Testis (tissue), 2 donors: ENCODE measurements at regions not wholly inside any gene's neighbourhood (a gene's known extent, or its start where the extent isn't known, plus 50 kb on each side); places are given as distances from the start of the nearest gene placed in this dataset.

Source experiments
- POLR2A ChIP-seq: fragments of 450-650 bp; IDR thresholded peaks from one replicate; pipeline ENCODE4 v1.6.1; 2017; ENCODE audit warnings: antibody characterized with exemption, mild to moderate bottlenecking, moderate library complexity
- TF ChIP-seq, protein P1 (sequence below), 3 experiments: fragments of 450-650 bp in 2 of 3; fragments of 200-600 bp in 1 of 3; sonication (generic) in 1 of 3; IDR thresholded peaks; one replicate each; pipeline ENCODE4 v1.5.1; 2016 to 2019; ENCODE audit warnings: antibody characterized with exemption in 3 of 3, mild to moderate bottlenecking in 2 of 3, moderate library complexity in 1 of 3

- TF ChIP-seq, protein P1, sequence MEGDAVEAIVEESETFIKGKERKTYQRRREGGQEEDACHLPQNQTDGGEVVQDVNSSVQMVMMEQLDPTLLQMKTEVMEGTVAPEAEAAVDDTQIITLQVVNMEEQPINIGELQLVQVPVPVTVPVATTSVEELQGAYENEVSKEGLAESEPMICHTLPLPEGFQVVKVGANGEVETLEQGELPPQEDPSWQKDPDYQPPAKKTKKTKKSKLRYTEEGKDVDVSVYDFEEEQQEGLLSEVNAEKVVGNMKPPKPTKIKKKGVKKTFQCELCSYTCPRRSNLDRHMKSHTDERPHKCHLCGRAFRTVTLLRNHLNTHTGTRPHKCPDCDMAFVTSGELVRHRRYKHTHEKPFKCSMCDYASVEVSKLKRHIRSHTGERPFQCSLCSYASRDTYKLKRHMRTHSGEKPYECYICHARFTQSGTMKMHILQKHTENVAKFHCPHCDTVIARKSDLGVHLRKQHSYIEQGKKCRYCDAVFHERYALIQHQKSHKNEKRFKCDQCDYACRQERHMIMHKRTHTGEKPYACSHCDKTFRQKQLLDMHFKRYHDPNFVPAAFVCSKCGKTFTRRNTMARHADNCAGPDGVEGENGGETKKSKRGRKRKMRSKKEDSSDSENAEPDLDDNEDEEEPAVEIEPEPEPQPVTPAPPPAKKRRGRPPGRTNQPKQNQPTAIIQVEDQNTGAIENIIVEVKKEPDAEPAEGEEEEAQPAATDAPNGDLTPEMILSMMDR (IDR thresholded peaks at IDR 0.05), result no peak
- TF ChIP-seq POLR2A, result no peak
Observed at GRCh38 chr2:67515056-67515455, 117.9 kb downstream of the ETAA1 start.
